ENCODE measurements at regions not wholly inside any gene's neighbourhood (a gene's known extent, or its start where the extent isn't known, plus 50 kb on each side); places are given as distances from the start of the nearest gene placed in this dataset.

- TF ChIP-seq CTCF (IDR thresholded peaks at IDR 0.05): no peak
- no peak for TF ChIP-seq POLR2A (IDR thresholded peaks at IDR 0.05)
Observed at GRCh38 chr11:120020486-120020885, 117.4 kb downstream of the TRIM29 start.
